GM18909 (cell line): ENCODE measurements at regions not wholly inside any gene's neighbourhood (a gene's known extent, or its start where the extent isn't known, plus 50 kb on each side); places are given as distances from the start of the nearest gene placed in this dataset.
"Not testable (repeated sequence)": the region's sequence is repeated elsewhere in the genome, so short reads cannot be mapped to it uniquely, and the experiment has no call there.

Experiments used
- ATAC-seq: cut with Tn5 transposase; IDR thresholded peaks from one replicate; pipeline ENCODE4 v1.9.1; 2021; ENCODE audit warnings: mild to moderate bottlenecking; ENCODE audit not compliant: unreplicated experiment, poor library complexity

DNA sequence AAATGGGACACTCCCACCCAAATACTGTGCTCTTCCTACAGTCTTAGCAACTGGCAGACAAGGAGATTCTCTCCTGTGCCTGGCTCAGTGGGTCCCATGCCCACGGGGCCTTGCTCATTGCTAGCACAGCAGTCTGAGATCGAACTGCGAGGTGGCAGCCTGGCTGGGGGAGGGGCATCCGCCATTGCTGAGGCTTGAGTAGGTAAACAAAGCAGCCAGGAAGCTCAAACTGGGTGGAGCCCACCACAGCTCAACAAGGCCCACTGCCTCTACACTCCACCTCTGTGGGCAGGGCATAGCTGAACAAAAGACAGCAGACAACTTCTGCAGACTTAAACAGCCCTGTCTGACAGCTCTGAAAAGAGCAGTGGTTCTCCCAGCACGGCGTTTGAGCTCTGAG lies 174.8 kb downstream of the COL12A1 start:
- ATAC-seq = not testable (repeated sequence)

DNA sequence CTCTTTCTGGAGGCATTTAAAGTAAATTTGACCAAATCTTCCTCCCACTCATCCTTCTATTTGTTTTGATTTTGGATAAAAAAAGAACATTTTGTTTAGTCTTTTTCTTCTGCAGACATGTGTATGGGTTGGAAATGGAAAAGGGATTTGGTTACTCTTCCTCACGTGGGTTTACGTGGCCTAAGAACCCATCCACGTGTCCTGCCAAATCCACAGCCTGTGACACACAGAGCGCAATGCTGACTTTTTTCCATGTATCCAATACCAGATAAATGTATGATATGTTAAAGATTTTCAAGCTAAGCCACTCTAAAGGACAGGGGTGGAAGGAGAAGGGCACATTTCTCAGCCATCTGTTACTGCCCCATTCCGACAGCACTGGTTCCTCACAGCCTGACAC lies 176.5 kb downstream of the COL12A1 start:
- ATAC-seq = no peak

DNA sequence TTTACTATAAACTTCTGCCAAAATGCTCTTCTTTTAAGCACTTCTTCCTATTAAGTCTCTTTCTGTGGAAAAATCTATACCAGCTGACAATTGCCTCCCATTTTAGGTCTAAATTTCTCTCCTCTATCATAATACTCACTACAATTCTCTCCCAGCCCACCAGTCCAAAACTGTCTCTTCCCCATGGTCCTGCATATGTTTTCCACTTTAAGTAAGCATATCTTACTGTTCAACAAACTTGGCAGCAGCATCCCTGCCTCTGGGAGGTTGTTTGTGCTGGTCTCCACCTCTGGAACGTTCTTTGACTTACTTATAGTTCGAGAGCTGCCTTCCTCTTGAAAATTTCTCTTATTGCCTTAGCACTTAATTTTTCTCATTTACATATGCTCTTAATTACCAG lies 180.5 kb downstream of the COL12A1 start:
- ATAC-seq = no peak

DNA sequence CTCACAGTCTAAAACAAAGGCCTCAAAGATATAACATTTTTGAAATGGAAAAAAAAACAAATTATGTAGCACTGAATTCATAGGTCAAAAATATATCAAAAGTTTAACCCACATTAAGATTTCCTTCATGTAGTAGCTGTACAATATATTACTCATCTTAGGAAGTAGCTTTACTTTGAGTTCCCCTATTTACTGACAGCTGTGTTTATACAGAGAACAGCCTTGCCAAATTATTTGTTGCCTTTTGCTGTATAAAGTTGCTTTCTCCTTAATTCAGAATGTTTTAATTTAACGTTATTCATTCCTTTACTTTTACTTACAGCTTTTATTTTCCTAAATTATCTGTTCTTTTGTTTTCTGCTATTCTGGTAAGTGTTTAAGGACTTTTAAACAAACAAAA lies 181.0 kb downstream of the COL12A1 start:
- ATAC-seq = no peak

DNA sequence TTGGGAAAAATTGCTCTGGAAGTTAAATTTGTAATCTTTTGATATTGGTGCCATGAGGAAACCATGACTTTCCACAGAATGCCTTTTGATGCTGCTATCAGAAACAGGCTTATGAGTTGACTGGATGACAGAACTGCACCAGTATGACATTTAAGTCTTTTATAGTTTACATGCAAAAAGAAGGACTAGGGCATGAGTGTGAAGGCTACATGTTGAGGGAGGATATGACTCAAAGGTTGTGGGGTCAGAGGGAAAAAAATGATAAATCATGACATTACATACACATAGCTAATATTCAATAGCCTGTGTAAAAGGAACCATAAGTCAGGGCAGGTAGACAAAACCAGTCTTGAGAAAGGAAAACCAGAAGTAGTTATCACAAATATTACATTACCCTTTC lies 182.2 kb downstream of the COL12A1 start:
- ATAC-seq = no peak

DNA sequence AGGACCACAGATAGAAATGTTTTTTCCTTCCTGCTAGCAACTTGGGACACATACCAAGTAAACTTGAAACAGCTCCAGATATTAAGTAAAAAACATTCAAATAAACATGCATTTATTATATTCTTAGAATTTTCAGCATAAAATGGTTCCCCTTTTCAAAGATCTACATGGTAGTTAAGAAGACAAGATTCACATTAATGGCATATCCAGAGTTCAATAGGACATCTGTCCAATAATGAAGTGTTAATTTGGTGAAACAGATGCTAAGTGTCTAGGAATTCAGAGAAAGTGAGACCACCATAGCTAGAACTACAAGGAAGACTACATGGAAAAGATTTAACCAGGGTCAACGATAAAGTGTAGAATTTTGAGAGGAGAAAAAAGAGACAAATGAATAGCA lies 184.9 kb downstream of the COL12A1 start:
- ATAC-seq = no peak

DNA sequence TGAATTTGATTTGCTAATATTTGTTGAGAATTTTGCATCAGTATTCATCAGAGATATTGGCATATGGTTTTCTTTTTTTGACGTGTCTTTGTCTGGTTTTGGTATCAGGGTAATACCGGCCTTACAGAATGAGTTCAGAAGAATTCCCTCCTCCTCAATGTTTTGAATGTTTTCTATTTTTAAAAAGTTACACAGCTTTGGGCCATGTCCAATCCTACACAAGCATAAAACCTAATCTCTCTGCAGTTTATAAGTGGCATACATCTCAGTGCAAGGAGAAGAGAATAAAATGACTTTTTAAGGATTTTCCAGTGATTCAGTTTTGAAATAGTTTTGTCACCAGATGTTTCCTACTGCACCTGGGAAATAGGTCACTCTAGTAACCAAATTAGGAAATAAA lies 185.5 kb downstream of the COL12A1 start:
- no peak for ATAC-seq

DNA sequence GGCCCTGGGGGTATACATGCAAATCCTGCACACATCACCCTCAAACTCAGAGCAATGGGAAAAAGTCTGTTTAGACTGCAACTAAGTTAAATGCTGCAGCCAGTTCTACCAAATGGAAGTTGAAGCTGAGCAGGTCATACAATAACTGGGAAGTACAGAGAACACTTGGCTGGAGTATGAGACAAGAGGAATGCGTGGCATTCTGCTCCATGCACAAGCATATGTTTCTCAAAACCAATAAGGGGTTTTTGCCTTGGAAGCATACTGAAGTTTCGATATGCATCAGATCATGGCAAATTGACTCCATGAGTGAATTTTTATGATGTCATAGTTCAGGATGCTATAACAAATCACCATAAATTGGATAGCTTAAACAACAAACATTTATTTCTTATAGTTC lies 193.8 kb downstream of the COL12A1 start:
- ATAC-seq = no peak

DNA sequence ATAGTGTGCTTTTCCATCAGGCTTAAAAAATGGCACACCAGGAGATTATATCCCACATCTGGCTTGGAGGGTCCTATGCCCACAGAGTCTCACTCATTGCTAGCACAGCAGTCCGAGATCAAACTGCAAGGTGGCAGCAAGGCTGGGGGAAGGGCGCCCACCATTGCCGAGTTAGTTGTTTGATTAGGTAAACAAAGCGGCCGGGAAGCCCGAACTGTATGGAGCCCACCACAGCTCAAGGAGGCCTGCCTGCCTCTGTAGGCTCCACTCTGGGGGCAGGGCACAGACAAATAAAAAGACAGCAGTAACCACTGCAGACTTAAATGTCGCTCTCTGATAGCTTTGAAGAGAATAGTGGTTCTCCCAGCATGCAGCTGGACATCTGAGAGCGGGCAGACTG lies 201.9 kb downstream of the COL12A1 start:
- not testable (repeated sequence) for ATAC-seq

DNA sequence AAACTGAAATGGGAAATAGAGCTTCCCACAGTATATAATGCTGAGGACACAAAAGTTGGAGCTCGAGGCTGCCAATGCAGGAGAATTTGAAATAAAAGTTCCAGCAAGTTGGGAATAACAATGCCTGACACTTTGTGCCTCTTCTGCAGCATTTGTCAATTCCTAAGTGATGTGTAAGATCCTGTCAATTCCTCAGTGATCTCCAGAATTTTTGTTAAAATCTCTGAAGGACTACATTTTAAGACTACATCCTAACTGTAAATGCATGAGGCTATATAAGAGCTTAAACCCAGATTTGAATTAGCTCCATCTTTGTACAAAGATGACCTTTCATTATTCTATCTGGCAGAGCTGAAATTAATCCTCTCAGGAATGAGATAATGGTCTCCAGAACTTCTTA lies 208.2 kb downstream of the COL12A1 start:
- ATAC-seq = no peak

DNA sequence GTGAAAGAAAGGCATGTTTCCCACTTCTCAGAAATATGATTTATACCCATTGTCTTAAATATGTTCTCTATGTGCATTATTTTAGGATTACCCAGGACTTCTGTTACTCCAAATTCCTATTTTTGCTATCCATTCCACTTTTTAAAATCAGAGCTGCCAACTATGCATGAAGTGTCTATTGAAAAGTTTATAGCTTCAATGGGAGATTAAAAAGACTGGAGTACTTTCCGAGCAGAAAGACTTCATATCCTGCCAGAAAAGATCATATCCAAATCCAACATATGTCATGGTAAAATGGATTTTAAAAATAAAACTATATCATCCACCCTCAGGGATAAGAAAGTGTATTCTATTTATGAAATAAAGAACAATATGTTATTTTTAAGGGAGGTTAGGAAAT lies 212.7 kb downstream of the COL12A1 start:
- ATAC-seq = no peak

DNA sequence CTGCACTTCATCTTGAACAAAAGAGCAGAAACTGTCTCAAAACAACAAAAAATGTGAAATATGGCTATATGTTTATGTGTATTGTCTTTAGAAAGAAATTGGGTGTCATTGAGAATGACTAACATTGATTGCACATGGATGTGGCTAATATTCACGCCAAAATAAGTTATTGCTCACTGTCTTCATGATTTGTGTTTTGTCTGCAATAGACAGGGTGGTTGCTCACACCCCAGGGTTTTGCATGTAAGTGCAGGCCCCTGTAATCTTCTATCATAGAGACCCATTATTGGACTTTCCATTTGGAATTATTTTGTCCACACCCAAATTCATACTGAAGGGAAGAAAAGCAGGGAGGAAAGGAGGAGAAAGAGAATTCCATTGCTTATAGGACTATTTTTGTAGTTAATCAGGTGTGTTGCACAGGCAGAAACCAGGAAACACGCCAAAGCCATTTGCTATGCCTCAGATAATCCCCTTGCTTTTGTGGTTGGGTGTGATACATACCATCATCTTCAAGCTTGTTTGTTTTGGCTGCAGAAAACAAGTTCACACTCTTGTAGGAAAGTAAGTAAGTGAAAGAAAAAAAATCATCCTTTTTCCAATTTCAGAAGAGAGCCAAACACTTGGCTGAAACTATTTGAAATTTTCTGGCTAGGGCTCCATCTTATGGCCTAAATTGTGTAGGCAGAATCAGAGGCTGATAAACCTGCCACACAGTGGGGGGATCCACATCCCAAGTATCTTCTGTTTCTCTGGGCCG lies 214.1 kb downstream of the COL12A1 start:
- ATAC-seq = no peak

DNA sequence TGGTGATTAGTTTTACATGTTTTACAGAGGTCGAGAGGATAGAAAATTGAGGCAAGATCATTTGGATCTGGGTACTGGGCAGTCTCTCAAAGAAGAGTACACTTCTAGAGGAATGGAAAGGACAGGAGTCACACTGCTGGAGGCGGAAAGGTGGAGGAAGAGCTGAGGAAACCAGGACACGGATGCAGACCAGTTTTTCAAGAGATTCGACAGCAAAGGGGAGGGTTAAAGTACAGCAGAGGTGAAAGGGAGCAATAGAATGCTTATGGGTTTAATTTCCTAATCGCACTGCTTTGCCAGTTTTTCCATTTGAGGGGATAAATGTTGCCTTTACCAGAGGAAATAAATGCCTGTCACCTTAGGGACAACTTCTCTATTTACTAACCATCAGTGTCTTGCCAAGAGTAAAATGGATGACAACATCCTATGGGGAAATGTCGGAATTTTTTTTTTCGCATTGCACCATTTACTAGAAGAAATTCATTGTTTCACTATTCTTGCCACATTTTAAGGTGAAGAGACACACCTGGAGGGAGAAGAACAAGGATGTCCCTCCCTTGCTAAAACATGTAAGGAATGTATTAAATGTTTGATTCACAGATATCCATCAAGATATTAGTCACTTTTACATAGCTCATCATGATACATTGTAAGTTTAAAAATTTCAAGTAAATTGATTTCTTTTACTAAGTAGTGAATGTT lies 226.6 kb downstream of the COL12A1 start:
- no peak for ATAC-seq

DNA sequence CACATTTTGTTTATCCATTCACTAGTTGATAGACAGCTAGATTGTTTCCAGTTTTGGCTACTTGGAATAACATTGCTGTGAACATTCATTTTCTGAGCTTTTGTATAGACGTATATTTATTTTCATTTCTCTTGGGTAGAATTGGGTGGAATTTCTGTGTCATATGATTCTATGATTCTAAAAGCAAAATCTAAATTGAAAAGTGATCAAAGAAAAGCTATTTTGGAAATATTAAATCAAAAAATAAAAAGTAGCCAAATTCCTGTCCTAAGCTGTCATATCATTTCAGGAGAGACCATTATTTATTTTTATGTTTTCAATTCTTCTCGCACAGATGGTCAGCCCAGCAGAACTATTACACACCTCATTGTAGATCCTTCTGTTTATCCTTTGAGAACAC lies 229.2 kb downstream of the COL12A1 start:
- no peak for ATAC-seq

DNA sequence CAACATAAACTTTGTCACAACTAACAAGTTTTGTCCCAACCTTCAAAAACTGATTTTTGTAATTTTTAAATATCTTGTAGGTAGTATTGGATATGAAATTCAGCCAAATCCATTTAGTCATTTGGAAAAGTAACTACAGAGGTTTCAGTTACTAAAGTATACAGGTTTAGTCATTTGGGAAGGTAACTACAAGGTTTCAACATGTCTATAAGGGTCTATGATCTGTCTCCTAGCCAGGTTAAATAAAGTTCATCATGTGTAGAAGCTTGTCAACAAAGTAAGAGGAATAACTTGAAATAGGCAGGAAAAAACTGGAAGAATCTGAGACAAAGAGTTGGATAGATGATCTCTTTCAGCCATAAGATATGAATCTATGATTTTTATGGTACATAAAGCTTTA lies 229.8 kb downstream of the COL12A1 start:
- no peak for ATAC-seq

DNA sequence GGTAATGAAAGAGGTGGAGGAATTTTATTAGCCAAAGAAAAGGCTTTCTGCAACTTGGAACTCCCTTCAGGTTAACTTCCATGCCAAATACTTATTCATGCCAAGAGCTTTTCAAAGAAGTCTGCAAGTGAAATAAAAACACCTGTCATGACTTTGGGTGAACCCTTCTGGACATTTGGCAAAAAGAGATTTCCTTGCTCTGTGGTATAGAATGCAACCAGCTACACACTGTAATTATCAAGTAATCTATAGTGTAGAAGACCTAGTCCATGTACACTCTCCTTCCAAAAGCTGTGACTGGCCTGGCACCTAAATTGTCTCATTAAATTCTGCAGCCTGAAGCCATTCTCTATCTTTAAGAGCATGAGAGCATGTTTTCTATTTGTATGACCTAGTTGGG lies 232.3 kb downstream of the COL12A1 start:
- no peak for ATAC-seq

DNA sequence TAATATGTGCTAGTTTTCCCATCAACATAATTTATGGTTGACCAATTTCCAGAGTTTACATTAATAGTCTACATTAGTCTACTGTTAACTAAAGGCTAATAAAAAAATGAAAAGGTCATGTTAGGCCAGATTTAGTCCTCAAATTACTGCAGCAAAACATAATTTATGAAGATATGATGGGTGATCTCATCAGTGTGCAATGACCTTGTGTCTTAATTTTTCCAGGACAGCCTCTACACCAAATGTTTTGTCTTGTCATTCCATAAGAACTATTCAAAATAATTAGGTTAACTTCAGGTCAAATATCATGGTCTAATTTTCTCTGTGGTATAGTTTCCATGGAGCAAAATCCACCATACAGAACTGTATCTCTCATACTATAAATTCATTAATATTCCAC lies 234.2 kb downstream of the COL12A1 start:
- no peak for ATAC-seq

DNA sequence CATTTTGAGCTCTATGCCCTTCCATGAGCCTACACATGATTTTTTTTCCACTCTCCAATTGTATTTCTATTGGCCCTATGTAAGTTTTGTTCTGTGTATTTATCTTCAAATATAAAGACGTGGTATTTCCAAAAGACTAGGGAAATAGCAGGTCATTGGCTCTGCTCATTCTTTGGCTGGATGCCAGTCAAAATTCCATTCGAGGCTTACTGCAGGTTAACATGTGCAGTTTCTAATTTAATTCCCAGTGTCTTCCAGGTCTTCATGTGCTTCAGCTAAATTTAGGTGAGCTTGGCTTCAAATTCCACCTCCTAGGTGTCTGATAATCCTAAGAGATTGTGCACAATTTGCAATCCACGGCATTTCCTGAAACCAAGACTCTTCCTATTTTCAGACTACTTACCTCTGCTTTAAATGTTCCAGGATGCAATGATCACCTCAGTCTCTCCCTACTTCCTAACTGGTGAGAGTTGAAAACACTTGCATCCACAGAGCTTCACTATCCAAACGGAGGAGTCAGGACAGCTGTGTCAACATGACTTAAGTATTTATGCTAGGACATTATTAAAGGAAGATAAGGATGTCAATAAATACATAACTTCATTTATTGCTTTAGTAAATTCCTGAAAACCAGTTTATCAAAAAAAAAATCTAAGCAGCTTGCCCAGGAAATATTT lies 236.1 kb downstream of the COL12A1 start:
- ATAC-seq = no peak

DNA sequence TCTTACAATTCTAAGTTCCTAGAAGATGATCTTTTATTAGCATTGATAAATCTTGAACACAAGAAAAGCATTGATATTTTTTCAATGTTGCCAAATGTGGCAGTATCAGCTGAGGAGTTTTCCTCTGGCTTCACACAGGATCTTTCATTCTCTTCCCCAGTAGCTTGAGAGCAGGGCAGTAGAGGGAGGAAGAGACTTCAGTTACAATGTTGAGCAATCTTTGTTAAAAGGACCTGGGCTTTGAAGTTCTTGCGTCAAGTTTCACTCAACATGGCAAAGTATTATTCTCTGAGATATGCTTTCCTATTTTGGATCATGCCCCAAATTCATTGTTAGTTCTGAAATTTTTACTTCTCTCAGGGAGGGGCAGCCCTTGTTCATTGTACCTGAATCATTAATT lies 238.0 kb downstream of the COL12A1 start:
- ATAC-seq = no peak

DNA sequence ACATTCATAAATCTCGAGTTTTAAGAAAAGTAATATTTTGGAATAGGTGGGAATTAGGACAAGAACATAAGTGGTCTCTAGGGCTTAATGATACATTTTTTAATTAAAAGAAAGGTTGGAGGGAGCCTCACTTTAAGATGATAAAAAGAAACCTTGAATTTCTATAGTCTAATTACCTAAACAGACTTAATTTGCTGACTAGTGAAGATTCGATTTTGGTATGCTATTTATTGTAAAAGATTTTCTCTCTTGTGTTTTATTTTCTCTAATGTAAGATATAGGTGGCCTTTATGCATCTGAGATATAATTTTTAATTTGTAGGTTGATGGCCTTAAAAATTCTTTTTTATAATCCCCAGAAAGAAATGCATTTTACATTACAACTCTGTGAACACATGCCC lies 239.1 kb downstream of the COL12A1 start:
- no peak for ATAC-seq

DNA sequence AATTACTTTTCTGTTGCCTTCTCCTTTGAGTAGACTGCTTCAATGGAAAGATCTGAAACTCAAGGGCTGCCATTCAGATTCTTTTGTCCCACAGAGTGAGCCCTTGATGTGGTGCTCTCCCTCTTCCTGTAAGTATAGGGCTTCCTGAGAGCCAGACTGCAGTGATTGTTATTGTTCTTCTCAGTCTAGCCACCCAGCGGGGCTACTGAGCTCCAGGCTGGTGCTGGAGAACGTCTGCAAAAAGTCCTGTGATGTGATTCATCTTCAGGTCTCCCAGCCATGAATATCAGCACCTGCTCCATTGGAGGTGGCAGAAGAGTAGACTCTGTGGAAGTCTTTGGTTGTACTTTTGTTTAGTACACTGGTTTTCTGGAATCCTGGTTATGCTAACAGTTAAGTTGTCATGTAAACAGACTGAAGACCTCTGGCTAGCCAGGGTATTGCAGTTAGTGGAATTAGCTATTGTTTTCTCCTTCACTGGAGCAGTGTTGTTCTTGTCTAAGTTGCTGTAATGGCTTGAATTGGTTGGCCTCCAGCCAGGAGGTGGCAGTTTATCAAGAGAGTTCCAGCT lies 240.9 kb downstream of the COL12A1 start:
- no peak for ATAC-seq
